GM19240 (cell line): ENCODE measurements at regions not wholly inside any gene's neighbourhood (a gene's known extent, or its start where the extent isn't known, plus 50 kb on each side); places are given as distances from the start of the nearest gene placed in this dataset.

Experiments used
- DNase-seq: peaks from one replicate; pipeline ENCODE4 v3.0.0; 2011; ENCODE audit warnings: low spot score; ENCODE audit not compliant: insufficient read length

DNA sequence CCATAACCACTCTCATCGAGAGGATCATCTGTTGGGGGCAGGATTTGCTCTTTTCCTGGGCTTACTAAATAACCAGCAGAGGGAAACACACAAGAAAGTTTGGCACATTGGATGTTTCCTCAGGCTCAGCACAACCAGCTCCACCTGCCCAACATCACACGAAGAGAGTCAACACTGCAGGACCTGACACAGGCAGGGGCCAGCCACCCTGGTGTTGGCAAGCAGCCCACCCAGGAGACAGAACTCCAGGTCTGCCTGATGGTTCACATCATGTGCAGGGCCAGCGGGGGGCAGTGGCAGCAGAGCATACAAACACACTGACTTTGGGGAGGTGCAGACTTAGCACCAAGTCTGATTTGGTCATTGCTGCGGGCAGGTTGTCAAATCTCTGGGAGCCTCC is 182.3 kb upstream of the GALNT2 start:
- DNase-seq = no peak

- no peak for DNase-seq
Measured at GRCh38 chr1:229885568-229886495, 181.2 kb upstream of the GALNT2 start.

GRCh38 chr1:229886636-229887035 is 180.4 kb upstream of the GALNT2 start:
- DNase-seq = no peak

GRCh38 chr1:229887043-229887822 is 179.8 kb upstream of the GALNT2 start:
- no peak for DNase-seq

DNA sequence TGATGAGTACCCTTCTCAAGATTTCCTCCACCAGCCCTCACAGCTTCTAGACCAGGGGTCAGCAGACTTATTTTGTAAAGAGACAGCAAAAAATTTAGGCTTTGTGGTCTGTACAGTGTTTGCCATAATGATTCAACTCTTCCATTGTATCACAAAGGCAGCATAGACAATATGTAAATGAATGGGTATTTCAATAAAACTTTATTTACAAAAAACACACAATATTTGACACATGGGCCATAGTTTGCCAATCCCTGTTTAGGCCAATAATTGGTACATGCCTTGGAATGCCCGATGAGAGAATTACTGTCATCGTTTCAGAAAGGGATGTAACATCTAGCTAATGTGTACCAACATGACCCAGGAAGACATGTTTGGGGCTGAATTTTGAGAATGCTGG is 178.9 kb upstream of the GALNT2 start:
- no peak for DNase-seq

GRCh38 chr1:229888561-229889001 is 178.5 kb upstream of the GALNT2 start:
- no peak for DNase-seq

DNA sequence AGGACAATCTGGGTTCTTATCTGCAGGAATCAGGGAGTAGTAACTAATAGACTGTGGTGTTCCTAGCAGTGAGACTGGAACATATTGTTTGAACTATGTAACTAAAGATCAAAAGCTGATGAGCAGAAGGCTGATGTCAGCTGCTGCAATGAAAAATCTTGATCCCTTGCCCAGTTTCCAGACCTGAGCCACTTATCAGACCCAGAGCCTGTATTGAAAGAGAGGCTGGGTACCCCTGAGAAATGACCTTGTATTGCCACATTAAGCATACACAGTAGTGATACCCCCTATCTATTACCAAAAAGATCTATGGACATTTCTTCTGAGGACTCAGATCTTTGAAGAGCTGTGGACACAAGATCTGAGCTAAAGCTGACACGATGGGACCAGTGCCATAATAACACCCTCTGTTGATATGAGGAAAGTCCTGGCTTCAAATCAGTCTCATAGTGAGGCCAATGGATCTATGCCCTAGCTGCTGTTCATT is 178.0 kb upstream of the GALNT2 start:
- DNase-seq = no peak

GRCh38 chr1:229891227-229891626 is 175.8 kb upstream of the GALNT2 start:
- no peak for DNase-seq

DNA sequence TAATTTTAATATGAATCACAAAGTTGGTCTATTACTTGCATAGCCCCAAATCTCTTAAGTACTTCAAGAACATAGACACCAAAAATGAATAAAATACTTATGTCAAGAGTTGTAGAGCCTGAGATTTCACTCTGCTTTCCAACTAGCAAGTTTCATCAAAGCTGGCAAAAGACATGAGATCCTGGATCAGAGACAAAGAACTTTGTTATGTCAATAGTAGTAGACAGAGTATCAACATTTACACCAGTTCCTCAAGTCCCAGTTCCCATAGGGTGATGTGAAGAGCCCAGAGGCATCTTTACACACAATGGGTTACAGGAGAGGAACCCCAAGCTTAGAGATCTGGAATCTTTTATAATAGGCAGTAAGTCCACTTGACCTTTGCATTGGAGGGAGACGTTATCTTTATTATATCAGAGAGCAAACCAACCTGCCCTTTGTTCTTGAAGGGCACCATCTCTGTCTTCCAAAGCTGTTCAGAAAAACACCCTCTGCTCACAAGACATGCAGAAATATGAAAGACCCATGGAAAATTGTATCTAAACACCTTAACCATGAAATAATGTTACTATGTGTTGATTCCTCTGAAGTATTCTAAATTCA is 174.4 kb upstream of the GALNT2 start:
- no peak for DNase-seq

DNA sequence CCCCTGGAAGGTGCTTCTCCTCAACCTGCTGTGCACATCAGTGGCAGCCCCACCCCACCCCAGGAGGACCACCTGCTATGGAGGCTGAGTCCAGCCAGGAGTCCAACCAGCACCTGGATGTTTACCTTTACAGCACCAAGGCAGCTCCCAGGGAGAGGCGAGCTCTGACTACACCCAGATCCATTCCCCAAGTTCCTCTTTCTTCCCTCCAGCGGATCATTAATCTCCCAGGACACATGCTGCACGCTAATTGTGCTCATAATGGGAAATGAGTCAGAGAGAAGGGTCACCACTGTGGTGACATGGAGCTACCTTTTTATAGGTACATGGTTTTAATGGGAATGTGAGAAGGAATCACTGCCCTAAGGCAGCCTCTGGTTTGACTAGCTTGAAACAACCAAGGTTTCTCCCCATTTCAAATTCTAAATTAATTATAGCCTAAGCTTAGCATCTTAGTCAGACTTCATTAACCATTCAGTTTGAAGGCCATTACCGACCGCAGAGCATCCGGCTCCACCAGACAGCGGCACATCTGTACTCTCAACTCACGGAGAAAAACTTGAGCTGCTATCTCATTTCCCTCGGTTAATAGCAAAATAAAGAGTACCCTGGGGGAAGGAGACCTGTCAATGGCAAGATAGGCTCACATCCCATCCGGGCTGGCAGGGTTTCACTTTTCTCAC is 173.1 kb upstream of the GALNT2 start:
- no peak for DNase-seq

DNA sequence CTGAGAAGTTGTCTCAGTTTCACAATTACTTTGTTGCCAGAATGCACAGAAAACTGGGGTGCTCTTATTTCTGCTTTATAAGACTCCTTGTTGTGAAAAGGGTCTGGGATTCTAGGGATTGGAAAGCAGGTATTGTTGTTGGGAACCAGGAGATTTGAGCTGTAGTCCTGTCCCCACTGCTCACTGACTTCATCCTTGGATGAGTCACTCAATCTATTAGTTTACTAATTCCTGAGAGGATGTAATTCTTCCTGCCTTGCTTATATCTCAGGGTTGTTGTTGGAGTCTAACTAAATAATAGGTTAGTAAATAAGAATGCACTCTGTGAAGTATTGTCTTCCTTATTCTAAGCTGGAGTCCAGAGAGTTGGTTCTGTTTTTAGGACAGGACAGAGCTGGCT is 172.5 kb upstream of the GALNT2 start:
- no peak for DNase-seq

GRCh38 chr1:229895605-229896004 is 171.4 kb upstream of the GALNT2 start:
- DNase-seq = no peak

- no peak for DNase-seq
Measured at GRCh38 chr1:229896306-229896705, 170.7 kb upstream of the GALNT2 start.

- no peak for DNase-seq
Measured at GRCh38 chr1:229896861-229897260, 170.2 kb upstream of the GALNT2 start.

DNA sequence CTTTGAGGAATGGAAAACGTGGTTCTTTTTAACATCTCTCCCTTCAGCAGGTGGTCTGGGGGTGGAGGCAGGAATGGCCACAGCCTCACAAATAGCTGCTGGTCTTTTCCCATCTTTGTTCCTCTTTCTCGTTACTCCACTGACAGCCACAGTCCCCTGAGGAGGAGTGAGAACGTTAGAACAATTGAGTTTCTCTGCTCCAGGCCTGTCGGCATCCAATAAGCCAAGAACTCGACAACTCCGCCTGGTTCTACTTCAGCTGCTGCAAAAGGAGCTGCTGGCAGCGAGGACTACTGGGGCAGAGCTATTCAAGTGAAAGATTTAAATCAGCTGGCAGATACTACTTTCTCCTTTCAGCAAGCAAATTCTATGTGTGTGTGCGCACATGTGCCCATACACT is 169.5 kb upstream of the GALNT2 start:
- DNase-seq = no peak

DNA sequence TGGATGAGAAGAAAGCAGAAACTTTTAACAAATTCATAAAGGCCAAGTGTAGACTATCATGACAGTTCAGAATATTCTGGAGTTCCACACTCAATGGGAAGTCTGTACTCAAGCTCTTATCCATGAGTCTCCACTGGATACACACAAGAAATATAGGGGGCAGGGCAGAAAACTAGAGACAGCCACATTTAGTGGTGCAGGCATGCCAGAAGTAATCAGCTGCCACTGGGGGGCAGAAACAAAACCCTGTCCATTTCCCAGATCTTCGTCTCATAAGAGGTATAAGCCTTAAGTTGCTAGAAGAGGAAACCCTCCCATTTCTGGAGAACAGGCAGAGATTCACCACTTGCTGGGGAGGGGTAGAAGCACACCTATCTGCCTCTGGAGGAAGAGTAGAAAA is 166.8 kb upstream of the GALNT2 start:
- no peak for DNase-seq

GRCh38 chr1:229905031-229905545 is 161.9 kb upstream of the GALNT2 start:
- DNase-seq = no peak

GRCh38 chr1:229905652-229906051 is 161.4 kb upstream of the GALNT2 start:
- no peak for DNase-seq

DNA sequence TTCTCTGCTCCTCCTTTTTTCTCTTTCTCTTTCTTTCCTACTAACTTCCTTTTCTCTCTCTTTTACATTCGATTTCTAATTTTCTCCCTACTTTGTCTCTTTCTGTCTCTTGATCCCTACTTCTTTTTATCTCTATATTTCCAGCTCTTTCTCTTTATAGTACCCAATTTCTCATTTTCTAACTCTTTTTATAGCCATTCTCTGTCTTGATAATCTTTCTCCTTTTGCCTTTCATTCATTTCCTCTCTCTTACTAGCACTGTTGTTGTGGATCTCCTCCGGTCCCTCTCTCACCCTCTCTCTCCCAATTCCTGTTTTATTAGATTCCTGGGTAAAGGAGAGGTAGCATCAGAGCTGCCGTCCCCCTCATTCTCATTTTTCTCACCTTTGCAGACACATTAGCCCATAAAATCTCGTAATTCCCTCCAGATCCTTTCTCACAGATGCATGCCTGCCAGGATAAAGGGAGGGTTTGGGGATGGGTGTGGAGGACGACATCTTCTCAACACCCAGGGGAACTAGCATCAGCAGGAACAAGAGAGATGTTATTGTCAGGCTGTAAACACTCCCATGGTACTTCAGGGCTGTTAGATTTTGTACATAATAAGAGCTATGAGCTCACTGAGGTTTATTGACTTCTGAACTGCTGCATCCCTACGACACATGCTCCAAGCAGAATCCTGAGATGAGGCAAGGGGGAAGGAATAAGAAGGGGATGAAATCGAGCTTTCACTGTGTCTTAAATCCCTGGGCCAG is 159.0 kb upstream of the GALNT2 start:
- no peak for DNase-seq

DNA sequence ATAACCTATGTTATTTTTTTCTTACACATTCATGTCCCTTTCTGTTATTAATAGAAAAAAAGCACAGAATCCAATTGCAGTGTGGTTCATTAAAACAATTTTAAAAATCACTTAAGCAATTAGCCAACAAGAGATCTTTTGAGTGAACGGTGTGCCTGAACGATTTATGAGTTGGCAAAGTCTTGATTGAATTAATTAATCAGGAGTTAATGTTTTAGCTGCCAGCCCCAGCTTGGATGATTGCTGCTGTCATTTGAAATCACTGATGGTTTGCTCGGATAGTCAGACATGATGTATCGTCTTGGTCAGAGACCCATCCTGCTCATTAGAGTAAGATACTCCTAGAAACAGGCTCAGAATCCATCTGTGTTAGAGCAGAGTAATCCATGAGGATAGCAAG is 158.3 kb upstream of the GALNT2 start:
- no peak for DNase-seq
